Activated T-cell treated with anti-CD3 and anti-CD28 coated beads, Interleukin-2, amount 50 U/mL, for 48 hours (primary cell): ENCODE measurements at regions not wholly inside any gene's neighbourhood (a gene's known extent, or its start where the extent isn't known, plus 50 kb on each side); places are given as distances from the start of the nearest gene placed in this dataset.

Experiments
- DNase-seq, 2 experiments: peaks; one replicate each; pipeline ENCODE4 v3.0.0-alpha.2; 2020

DNA sequence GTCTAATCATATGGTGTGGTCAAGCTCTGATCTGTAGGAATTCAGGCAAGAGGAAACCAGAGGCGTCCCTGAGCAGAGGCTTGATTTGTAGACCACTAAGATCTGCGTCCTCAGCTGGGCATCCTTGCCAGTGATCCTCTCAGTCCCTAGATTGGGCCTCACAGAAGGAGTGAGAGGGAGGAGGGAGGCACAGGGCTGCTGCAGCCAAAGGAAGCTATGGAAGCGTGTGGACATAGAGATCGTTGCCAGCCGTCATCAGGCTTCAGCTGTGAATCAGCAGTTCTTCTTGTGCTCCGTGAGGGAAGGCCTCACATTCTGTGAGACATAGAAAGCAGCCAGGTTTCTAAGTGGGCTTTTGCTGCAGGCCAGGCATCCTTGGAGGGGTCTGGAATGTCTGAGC is 254.6 kb upstream of the KIRREL3 start:
- DNase-seq: no peak

DNA sequence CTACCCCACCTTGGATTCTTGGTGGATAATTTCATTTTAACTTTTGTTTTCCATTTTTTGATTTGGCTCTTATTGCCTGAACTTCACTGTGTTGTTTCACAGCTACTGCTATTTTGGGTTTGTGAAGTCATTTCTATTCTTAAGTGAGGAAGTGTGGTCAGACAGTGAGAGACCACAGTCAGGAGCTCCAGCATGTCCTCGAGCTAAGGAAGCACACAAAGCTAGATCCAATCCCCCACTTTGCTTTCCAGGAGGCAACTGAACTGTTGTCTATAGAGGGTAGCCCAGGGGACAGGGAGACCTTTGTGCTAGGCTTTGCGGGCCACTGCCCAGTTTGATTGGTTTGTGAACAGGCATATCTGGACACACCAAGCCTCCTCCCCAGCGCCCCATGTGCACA is 251.8 kb upstream of the KIRREL3 start:
- DNase-seq: no peak

DNA sequence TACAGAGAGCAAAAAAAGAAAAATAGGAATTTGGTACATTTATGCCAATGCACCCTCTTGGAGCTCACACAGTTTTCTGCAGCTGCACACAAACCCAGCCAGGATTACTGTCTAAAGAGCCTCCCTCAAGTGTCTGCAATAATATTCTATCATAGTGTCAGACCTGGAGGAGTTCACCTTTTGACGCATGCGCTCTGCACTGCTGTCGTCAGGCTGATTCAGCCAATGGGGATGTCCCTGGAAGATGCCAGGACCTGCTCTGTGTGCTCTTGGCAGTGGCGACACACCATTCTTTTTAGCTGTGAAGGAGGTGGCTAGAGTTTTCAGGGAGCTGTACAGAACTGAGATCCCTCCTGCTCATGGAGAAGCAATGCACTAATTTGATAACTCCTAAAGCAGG is 249.0 kb upstream of the KIRREL3 start:
- DNase-seq: no peak

DNA sequence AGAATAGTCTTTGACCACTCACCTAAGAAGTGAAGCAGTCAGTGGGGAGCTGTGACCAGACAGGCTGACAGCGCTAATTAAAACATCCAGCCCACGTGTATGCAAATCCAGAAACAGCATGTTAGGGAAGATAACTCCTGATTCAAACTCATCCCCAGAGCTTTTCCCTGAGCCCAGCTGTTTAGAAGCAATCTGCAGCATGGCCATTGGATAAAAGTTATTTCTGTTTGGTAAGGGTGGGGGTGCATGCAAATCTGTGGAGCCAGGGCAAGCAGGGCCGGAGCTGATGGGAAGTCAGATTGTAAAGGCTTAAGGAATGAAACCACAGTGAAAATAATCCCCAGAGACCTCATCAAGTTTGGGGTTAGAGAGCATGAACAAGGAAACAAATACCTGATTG is 247.9 kb upstream of the KIRREL3 start:
- no peak for DNase-seq

DNA sequence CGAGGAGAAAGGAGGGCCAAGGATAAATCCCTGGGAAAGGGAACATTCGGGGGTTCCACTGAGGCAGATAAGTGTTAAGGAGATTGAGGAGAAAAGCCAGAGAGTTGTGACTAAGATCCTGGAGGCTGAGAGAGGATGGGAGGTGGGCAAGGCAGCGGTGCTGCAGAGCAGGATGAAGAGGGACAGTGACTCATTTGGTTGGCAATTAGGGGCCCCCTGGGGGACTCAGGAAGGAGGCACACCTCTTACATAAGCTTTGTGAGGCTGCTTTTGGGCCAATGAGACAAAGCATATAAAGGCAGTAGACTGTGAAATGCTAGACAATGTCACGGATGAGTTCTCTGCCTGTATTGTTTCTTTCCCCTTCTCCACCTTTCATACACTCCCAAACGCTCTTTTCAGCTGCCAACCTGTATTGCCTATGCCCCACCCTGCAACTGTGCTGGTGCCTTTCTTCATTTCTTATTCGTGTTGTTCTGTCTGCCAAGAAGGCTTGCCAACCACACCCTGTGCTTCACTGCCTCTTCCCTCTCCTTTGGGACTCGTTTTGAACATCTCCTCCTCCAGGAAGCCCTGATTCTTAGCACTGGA is 246.8 kb upstream of the KIRREL3 start:
- DNase-seq: no peak

DNA sequence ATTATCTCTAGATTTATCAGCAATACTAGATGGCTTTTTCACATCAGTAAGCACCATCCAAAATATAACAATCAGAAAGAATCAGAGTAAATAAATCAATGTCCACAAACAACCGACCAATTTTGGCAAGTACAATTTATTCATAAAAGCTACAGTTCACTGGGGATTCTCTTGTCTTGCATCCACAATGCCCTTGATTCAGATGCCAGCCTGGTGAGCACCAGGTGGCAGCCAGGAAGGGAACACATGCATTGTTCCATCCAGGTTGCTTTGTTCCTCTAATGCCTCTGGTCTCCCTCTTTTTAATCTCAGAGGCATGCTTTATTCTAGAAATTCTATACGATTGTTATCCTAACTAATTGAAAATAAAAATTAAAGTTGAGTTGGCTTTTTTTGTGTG is 242.1 kb upstream of the KIRREL3 start:
- DNase-seq: no peak

DNA sequence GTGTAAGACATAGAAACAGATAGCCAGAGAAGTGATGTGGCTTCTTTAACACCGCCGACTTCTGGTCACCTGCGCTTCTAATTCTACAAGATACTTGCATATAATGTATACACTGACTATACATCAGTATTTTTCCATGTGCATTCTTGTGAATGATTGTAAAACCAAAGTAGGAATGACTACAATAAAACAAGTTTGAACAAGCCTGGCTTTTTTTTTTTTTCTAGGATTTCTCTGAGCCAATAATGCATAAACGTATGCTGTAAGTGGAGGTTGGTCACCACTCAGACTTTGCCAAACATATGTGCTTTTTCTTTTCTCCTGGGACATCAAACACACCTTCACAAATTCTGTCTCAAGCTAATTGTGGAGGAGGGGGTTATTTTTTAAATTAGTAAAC is 237.8 kb upstream of the KIRREL3 start:
- no peak for DNase-seq

DNA sequence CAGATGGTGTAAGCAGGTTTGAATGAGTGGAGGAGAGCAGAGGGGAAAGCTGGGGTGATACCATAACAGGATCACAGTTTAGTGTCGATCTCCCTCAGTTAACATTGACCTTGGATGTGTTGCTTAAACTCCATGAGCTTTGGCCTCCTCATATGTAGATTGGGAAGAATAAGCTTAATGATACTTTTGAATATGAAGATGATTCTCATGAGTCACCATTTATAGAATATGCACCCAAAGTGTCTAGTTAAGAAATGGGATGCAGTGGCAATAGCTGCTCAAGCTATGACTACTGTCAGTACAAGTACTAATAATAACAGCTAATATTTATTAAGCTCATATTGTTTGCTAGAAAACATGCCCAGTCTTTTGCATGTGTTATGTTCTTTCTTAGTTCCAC is 236.2 kb upstream of the KIRREL3 start:
- no peak for DNase-seq

DNA sequence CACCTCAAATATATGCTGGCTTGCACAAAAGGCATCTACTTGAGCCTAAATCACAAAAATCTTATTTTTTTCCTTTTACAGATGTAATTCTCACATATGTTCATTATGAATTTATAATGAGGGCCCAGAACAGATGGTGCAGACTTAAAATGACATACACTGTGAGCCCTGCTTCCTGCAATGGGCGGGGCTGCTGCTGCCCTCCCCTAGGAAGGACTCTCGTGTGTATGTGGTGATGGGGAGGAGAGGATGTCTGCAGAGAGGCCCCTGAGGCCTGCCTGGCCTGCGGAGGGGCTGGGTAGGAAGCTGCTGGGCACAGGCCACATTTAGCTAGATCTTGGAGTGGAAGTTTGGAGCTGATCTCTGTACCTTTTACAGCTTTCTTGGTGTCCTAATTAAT is 233.4 kb upstream of the KIRREL3 start:
- DNase-seq: no peak

DNA sequence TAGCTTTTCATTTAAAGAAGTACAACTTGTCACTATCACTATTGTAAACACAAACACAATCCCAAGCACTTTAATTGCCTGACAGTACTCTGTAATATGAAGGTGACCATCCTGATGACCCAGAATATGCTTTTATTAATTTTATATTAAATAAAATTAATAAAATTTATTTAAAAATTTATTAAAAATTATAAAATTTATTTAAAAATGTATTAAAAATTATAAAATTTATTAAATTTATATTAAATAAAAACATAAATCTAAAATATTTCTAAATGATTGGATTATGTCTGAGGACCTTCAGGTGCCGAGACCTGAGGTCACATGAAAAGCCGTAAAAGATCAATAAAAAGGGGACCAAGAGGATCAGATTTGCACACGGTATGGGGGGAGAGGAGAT is 229.8 kb upstream of the KIRREL3 start:
- no peak for DNase-seq

DNA sequence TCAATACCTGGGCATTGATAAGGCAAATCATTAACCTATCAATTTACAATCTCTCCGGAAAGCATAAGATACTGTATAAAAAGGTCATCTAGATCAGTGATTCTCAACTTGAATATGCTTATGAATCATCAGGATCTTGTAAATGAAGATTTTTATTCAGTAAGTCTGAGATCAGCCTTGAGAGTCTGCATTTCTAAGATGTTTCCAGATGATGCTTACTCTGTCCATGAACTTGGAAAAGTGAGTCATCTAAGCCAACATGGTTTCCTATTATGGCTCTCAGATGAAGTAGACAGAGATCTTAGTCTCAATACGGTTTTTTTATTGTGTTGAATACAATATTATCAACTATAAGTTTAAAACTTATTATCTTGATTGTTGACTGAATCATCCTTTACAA is 226.4 kb upstream of the KIRREL3 start:
- no peak for DNase-seq

DNA sequence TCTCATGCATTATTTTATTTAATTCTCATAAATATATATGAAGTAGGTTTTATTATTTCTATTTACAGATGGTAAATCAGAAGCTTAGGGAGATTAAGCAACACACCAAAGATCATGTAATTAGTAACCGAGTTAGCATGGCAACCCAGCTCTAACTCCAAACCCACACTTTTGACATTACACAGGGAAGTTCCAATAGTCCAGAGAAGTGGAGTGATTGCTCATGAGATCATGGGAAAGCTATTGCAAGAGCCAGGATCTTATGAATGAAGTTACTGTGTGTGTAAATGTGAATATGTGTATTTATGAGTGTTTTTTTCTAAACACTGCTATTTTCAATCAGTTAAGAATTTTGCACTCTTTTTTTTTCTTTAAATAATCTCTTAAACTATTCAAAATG is 225.8 kb upstream of the KIRREL3 start:
- DNase-seq: no peak

DNA sequence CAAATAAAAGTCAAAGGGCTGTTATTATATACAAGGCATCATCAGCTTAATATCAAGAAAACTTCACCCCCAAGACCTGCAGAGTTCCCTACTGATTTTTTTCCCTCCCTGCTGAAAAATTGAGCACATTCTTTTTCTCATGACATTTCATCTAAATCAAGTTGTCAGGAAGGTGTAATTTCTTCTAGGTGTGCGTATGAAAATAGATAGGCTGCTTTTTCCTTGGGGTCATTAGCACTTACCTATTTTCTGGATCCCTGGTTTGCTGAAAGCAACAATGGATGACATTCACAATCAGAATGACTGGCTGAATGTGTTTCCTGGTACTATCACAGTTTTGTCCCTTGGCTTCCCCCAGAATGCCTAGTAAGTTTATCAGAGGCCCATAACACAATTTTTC is 225.0 kb upstream of the KIRREL3 start:
- DNase-seq: no peak

DNA sequence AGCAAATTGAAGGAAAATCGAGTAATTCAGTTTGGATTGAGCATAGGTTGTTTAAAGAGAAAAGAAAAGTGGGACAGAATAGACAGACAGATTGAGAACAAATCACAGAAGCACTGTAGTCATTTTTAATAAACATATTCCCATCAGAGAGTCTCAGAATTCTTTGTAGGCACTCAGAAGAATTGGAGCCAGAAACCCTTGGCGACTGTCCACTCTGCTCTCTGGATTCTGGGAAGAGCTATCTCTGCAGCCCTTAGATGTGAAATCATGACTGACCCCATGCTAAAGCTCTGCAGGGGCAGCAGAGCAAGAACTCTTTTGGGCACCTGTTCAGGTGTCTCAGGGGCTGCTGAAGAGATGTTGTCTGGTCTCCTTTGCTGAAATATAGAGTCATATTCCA is 223.7 kb upstream of the KIRREL3 start:
- no peak for DNase-seq

DNA sequence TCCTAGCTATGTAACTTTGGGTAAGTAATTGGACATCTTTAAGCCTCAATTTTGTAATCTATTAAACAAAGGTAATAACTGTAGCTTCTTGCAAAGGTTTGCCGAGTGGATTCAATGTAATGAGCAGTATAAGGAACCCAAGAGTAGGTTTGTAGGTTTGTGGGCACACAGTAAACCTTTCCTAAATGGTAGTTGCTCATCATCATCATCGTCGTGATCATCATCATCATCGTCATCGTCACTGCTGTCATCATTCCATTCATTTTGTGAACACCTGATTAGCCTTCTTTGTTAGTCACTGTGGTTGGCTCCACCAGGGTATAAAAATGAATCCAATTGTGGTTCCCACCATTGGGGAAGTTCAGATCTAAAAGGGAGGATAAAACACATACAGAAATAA is 223.1 kb upstream of the KIRREL3 start:
- no peak for DNase-seq

DNA sequence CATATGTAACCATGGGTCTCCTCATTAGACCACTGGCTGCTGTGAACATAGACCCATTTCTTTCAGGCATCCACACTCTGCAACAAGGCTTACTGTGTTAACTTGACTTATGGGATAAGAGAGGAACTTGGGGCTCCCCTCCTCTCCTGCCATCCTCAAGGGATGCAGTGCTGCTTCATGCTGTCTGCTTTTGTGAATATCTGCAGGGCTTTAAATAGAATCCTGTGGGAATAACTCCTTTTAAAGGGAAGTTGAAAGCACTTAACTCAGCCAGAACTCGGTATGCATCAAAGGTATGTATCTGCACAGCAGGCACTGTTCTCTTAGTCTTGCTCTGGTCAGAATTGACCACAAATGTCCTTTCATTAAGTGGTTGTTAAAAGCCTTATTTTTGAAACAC is 222.5 kb upstream of the KIRREL3 start:
- DNase-seq: no peak

DNA sequence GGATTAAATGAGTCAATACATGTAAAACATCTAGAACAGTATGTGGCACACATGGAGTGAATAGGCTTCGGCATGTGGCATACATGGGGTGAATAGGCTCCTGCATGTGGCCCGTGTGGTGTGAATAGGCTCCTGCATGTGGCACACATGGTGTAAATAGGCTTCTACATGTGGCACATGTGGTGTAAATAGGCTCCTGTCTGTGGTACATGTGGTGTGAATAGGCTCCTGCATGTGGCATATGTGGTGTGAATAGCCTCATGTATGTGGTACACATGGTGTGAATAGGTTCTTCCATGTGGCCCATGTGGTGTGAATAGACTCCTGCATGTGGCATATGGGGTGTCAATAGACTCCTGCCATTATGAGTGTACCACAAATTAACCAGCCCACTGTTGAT is 219.1 kb upstream of the KIRREL3 start:
- DNase-seq: no peak

DNA sequence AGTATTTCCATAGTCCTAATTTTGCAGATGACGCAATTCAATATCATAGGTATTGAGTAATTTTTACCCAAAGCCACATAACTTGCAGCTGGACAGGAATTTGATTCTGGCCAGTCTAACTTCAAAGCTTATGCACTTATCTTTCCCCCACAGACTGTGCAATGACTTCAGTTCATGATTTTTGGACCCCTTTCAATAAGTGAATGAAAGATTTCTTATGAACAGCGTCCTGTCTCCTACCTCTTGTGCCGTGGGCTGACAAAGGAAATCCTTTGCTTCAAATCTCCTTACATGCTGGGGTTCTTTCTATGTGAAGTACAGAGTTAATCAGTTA is 217.7 kb upstream of the KIRREL3 start:
- DNase-seq: no peak

DNA sequence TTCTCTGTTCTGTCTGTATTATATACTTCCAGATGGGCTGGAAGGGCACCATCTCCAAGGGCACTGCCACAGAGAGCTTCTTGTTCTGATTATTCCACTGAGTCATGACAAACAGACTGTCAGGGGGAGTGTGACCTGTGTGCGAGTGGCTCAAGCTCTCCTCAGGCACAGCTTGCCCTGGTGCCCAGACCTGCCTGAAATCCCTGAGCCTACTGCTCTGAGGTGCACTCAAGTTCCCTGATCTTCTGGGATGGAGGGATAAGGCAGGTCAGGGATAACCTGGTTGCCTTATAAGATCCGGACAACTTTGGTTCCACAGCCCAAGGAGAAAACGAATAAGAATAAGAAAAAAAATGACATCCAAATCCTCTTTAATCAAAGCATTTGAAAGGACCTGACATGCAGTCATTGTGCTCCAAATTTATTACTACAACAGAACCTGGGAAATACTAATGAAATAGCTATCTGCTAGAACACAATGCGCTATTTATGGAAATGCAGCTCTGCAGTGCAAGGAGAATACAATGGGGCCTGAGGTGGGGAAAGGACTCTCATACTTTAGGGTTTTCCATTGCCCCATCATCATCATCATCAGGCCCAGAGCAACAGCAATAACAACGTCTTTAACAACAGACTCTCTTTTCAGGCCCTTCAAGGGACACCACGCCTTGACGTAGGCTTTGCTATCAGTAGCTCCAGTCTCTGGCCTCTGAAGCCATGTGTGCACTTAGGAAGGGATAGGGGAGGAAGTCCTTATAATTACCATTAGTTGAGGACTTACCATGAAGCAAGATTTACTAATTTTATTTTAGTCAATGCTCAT is 217.1 kb upstream of the KIRREL3 start:
- DNase-seq: no peak

DNA sequence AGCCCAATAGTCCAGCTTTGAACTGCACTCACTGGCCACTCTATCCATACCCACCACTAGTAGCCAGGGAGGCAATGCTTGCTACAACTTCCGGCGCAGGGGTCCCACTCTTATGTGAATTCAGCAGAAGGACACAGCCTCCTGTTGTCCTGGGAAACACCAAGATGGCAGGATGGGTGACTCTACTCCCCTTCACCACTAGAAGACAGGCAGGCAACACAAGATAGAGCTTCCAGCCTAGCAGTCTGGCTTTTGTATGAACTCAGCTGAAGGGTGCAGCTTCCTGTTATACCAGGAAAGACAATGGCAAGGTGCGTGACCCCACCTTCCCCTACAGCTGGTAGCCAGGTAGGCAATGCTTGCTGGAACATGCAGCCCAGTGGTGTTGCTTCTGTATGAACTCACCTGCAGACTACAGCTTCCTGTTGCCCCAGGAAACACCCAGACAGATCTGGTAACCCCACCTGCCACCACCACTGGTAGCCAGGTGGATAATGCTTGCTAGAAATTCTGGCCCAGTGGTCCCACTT is 205.2 kb upstream of the KIRREL3 start:
- DNase-seq: no peak

DNA sequence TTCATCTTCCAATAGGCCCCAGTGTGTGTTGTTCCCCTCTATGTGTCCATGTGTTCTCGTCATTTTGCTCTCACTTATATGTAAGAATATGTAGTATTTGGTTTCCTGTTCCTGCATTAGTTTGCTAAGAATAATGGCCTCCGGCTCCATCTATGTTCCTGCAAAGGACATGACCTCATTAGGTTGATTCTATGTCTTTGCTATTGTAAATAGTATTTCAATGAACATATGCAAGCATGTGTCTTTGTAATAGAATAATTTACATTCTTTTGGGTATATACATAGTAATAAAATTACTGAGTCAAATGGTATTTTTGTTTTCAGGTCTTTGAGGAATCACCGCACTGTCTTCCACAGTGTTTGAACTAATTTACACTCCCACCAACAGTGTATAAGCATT is 202.9 kb upstream of the KIRREL3 start:
- no peak for DNase-seq

DNA sequence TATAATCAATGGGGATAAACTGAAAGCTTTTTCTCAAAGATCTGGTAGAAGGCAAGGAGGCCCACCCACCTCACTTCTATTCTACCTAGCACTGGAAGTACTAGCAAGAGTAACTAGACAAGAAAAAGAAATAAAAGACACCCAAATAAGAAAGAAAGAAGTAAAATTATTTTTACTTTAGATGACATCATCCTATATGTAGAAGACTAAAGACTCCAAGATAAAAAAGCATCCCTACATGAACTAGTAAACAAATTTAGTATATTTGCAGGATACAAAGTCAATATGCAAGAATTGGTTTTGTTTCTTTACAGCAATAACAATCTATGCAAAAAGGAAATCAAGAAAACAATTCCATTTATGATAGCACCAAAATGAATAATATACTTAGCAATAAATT is 201.5 kb upstream of the KIRREL3 start:
- DNase-seq: no peak

DNA sequence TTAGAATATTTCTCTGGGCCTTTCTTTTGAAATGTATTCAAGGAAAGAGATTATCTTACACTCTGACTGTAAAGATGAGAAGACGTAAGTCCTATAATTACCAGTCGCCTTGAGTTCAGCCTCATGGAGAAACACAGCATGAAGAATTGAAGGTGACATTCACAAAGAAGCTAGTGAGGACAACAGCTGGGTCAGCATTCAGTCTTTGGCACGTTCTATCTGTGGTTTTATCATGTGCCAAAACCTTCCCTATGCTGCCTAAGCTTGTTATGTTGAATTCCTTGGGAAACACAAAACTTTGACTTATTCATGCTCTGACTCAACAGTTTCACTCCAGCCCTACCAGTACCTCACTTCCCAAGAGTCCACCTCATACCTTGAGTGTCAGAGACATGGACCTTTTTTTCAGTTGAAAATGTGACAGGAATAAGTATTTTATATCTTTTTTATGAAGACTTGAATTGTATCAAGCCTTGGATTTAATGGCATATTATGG is 198.8 kb upstream of the KIRREL3 start:
- no peak for DNase-seq

DNA sequence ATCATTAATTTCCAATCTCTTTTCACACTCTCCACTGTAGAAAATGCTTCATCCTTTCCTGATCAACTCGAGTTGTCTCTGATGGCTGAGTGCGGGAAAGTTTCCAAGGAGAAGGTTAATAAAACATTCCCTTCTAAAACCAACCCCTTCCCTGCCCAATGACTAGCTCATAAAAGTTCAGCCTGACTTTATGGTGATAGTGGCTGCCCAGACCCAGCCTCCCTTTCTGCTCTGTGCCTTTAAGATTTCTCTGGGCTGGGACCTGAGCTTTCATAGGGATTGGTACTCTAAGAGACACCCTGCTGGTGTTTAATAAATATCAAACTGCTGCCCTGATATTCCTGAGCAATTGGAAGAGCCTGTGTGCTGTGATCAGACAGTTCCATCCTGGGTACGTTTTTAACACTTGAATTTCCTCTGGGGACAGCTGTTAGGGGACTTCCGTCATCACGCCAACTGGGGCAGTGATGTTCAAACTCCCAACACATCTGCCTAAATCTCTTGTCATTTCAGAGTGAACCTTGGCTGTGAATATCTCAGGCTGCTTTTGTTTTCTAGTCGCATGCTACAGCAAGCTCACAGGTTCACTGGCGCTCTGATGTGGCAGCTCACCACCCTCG is 195.0 kb upstream of the KIRREL3 start:
- DNase-seq: no peak
